Fibroblast of skin of left quadriceps (primary cell): ENCODE measurements at regions not wholly inside any gene's neighbourhood (a gene's known extent, or its start where the extent isn't known, plus 50 kb on each side); places are given as distances from the start of the nearest gene placed in this dataset.
A peak's percentile ranks its signal among the peaks of the same experiment; 100 is the strongest.

Experiments used
- DNase-seq, 2 experiments: peaks; one replicate each; pipeline ENCODE4 v3.0.0-alpha.2; 2013; ENCODE audit warnings: low read depth in 2 of 2

DNA sequence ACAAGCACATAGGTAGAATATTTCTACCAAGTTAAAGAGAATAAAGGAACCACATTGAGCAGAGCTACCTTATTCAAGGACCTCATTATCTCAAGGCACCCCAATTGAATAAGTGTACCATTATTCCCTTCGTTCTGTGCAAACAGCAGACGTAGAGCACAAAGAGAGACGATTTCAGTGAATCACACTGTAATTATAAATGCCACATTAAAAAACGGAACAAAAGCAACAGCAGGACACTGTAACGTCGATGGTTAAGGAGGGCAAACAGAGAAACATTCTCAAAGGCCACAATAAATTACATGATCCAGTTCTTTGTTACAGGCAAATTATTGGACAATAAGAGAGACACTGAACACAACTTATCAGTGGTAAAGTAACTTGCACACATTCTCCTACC lies 644.1 kb upstream of the TENM3 start:
- DNase-seq = no peak

DNA sequence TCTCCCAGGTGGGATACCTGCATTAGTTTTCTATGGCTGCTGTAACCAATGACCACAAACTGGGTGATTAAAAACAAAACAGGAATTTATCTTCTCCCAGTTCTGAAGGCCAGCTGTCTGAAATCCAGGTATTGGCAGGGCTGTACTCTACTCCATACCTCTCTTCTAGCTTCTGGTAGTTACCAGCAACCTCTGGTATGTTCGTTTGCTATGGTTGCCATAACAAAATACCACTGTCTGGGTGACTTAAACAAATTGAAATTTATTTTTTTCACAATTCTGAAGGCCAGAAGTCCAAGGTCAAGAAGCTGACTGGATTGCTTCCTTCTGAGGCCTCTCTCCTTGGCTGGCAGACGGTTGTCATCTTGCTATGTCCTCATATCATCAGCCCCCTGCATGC lies 642.1 kb upstream of the TENM3 start:
- DNase-seq = no peak

DNA sequence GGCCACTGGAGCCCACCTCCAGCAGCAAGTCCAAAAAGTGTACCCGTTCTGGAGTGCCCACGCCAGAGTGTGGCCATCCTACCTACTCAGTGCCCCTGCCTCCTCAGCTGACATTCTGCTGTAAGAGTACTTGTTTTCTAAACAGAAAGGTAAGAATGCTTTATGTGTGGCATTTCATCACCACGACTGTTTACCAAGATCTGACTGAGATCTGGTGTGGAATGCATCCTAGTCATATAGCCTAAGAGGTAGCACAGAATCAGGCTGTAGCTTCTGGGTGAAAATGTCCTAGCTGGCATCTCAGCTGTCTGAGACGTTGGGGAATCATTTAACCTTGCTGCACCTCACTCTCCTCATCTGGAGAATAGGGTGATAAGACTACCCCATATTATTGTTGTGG lies 638.7 kb upstream of the TENM3 start:
- no peak for DNase-seq

DNA sequence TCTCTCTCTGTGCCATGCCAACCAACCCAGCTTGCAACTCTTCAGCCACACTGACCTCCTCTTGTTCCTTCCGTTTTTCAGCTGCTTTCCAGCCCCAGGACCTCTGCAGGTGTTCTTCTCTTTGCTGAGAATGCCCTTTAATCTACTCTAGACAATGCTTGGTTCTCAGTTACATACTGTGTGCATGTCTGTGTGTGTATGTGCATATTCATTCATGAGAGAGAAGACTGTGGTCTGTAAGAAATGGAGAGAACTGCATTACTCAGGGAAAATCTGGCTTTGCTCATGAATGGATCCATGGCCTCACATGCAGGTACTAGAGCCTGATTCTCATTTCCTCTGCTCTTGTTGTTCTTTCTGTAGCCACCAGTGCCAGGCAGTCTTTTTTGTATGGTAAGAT lies 636.9 kb upstream of the TENM3 start:
- DNase-seq = no peak

DNA sequence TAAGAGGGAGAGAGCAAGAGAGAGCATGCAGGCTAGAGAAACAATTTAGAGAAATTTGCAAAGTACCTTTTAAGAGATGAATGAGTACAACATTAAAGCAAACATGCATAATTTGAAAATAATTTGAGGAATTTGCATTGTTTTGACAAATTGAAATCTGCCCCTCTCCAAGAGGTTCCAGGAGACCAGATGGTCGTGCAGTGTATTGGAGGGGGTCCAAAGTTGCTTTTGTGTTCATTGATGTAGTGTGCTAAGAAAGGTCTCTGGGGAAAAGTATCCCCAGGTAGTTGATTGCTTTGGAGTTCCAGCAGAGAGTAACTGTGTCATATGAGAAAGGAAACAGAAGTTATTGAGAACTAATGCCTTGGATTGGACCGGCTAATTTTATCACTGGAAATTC lies 635.0 kb upstream of the TENM3 start:
- DNase-seq = no peak

DNA sequence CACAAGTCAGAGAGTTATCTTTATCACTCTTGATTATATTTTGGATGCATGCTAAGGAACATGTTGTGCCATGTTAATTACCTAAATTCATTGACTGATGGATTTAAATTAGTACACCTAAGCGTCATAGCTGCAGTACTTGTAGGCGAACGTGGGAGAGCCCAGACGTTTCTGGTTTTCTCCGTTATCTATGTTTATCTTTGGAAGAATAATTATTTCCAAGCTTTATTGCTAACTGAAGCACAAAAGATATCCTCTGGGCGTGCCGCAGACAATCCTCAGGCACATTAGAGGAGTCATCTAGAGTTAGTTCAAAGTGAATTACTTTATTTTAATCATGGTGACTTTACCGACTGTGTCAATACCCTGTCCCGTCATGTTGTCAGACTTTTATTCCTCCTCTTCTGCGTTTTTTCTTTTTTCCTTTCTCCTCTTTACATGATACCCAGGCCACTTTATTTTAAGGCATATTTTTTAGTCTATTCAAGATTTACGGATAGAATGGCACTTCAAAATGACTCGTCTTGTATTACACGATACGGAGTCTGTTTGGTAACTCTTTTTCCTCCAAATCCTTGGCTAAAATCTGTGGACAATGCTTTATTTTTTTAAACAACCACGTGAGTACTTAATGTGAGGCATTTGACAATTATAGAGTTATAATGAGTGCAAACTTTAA lies 632.0 kb upstream of the TENM3 start:
- DNase-seq = no peak

DNA sequence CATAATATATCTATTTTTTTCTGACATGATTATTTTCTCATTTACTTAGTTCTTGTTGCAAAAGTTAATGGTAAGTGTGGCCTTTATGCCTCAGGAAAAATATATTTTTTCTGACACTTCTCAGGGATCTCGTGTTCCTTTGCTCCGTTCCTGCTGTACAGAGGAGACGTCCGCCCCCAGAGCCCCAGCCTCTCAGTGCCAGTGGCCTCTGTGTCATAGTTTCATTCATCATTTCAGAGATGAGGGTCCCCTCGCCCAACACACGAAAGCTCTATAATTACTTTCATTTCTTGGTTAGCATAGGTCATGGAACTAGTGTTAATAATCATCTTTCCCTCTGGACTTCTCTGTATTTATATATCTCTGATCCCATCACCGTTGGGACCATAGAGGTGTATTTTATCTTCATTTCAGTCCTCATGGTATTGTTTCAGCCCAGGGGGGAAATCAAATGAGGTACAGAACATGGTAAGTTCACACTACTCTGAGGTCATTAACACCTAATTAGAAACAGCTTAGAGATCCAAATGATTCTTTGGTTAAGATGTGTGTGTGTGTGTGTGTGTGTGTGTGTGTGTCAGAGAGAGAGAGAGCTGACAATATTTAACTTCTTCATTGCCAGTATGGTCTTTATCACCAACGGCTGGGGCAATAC lies 631.1 kb upstream of the TENM3 start:
- no peak for DNase-seq

DNA sequence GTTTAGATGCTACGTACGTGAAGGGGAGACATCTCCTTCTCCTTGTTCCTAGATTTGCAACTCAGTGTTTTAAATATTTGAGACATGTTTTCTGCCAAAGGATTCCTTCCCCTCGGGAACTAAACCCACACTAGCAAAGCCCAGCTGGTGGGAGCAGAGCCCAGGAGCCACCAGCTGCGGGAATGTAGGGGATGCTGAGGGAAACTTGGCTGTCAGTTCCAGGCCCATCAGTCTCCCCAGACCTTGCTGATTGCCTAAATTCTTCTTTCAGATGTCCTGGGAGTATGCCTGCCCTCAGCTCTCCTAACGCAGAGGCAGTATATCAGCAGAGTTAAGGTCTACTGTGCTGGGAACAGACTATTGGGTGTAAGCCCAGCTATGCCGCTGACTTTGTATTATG lies 630.0 kb upstream of the TENM3 start:
- DNase-seq = no peak

DNA sequence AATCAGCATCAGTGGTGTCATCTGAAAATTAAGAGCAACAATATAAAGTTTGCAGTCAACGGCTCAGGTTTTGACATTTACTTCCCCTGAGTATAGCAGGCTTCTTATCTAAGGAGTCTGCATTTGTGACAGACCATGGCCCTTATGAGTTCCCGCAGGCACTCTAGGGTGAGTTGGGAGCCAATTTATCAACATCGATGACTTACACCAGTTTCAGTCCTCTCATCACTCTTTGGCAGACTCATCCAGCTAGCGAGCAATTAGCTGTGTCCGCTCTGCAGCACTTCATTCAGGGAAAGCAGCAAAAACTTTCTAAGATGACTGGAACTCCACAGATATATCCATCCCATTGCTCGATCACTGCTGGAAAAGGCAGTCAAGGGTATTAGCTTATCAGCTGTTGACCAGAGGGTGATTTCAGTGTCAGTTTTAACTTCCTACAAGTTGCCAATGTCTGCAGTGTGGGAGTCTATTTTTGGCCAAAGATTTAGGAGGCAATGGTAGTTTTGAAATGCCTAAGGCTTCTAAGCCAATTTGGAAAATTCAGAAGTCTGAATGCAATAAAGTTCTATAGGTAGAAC lies 625.1 kb upstream of the TENM3 start:
- no peak for DNase-seq

DNA sequence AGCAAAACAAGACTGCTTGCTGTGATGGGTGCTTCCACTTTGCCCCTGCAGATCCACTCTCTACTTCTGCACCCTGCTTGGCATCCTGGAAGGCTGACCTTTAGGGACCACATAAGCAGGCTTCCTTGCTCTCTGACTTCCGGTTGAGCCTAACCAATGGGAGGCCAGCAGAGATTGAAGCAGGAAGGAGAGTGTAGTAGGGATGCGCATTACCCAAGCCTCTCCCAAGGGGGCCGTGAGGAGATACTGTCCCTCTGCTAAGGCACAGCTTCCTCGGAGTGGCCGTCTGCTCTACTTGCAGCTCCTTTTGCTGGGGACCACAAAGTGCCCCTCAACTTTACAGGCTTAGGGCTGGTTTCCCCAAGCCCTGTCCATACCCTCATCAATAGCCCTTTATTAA lies 624.3 kb upstream of the TENM3 start:
- DNase-seq = no peak

DNA sequence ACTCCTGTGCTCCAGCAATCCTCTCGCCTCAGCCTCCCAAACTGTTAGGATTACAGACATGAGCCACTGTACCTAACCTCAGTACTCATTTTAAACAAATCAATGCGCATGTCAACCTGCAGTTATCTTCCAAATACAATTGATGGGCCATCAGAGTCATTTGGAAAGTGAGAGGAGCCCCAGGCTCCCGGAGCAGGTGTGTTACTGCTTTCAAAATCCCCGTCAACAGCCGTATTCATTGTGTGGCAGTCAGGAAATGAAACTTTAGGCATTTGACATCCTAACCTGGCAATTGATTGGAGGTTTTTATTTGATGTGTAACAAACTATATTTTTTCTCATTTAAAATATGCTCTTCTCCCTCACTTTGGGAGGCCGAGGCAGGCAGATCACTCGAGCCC lies 623.6 kb upstream of the TENM3 start:
- no peak for DNase-seq

DNA sequence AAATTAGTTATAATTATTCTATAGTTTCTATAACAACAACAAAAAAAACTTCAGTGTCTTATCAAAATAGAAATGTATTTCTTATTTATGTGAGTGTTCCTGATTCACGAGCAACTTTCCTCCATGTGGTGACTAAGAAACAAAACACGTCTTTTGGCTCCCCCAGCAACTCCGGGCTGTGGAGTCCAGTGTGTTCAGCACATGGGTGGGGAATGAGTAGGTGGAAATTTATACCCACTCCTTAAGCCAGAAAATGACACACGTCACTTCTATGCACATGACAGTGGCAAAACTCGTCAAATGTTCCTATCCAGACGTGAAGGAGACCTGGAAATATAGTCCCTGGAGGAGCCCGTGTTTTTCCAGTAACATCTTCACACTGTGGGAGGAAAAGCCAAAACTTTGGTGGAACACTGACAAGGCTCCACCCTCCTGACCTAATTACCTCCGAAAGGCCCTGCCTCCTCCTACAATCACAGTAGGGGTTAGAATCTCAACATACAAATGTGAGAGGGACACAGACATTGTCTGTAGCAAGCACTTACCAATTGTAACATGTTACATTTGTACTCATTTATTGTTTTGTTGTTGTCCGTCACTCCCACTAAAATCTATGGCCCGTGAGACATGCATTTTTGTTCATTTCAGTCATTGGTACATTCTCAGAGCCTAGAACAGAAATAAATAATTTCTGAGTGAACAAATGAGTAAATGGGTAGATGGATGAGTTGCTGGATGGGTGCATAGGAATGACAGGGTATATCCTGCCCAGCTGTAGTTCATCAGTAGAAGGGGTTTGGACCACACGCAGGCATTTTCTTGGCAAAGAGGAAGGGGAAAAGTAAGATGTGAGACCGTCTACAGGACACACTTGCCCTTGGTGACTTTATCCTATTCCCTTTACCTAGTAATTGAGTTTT lies 605.8 kb upstream of the TENM3 start:
- no peak for DNase-seq

DNA sequence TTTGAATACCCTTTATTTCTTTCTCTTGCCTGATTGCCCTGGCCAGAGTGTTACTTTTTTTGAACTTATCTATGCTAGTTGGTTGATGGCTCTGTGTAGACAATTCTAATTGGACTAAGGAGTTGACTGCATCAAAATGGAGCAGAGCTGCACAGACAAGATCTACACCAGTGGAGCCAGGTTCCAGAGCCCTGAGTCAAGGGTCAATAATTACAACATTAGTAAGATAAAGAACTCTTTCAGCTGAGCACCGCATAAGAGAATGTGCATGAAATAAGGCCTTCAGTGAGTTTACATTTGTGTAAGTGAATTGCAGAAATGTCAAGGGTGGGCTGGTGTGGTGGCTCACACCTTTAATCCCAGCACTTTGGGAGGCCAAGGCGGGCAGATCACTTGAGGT lies 599.7 kb upstream of the TENM3 start:
- DNase-seq = no peak

DNA sequence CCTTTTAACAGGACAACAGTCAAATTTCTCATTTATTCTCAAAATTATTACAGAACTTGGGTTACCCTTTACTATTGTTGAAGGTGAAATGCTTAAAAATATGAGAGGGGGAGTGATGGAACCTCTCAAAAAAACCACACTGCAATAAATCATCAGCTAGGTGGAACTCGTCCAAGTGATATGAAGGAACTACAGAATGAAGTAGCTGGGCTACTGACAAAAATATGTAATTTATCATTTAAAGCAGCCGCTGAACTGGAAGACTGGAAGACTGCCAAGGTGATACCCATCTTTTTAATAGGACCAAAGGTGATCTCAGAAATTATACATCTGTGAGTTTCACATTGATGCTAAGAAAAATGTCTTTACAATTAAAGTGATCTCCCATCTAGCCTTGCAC lies 597.7 kb upstream of the TENM3 start:
- DNase-seq = no peak

DNA sequence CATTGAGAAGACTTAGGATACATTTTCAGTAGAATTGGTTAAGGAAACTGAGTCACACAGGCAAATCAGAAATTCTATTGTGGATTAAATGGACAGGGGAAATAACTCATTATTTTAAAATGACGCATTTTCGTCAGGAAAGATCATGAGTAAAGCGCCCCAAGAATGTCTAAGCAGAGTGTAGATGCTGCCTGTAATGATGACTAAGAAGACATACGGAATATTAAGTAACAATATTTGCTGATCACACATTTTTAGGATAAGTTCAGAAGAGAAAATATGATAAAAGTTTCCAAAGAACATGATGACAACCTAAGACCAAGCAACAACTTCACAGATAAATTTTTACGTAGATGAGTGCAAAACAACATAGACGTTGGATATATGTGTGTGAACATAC lies 596.3 kb upstream of the TENM3 start:
- DNase-seq = peak in 1 of 2 experiments; percentile 17

DNA sequence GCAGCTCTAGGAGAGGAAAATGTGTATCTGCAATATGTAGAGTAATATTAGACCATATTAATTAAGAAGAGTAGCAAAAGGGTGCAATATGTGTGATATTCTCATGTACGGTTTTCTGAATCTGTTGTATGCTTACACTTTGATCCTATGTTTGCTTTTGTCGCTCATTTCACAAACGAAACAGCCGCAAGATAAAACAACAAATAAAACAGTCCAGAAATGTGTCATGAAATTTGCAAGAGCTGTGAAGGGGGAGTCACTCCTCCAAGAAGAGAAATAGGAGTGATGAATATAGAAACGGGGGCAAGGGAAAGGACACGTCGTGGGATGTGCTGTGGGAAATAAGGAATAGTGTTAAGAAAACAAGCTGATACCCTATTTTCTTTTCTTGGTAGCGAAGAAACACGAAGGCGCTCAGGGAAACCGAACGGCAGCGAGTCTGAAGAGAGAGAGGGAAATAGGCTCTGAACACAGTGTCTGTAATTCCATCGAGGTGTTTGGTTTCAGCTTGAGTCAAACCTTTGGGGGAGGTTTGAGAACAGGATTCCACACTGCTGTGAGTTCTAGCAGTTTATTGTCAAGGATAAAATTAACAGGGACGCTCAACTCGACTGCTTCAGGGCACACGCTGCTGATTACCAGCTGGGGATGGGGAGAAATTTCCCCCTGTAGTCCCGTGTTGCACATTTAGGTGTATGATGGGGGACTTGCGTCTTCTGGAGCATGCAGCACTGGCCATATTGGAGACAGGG lies 595.6 kb upstream of the TENM3 start:
- DNase-seq = peak; percentile 28 to 32

DNA sequence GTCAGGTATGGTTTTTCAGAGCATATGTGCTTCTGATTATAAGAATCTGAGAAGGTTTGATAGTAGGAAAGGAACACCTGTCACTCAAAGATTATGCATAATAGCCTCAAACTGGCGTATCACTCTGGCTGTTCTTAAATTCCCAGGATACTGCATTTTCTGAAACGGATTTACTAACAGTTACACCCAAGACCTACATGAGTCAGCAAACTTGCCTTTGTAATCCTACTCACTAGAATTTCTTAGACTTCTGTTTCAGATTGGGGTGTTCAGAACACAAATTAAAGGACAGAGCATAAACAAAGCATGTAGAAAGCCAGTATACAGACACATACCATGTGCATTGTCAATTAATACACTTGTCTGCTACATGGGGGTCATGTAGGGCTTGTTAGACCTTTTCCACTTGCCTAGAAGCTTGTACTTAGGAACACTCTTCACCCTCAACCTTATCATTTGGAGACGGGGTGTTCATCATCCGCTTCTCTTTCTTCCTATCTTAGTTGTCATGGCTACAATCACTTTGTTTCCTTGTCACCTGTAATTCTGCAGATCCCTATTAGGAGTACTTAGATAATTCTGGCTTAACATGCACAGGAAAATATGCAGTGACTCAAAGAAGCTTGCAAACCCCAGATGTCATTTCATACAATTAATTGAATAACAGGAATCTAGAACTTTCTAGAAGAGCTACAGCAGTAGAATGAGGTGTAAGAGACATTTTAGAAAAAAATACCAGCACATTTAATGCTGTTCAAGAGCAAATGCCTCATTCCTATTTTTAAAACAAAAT lies 593.0 kb upstream of the TENM3 start:
- DNase-seq = no peak

DNA sequence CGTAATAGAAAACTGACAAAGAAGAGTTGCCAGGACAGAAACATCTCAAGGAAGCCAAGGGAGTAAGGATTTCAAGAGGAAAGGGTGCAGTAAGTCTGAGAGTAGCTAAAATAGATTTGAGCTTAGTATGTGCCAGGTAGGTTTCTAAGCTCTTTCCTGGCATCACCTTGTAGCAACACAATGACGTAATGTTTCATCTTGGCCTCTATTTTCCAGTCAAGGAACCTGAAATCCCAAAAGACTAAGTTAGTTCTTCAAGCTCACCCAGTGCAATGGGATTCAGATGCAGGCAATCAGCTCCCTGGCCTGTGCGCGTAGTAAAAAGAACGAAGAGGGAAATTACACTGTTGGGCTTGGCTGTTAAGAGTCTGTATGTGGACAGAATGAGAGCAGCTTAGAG lies 586.5 kb upstream of the TENM3 start:
- DNase-seq = no peak

DNA sequence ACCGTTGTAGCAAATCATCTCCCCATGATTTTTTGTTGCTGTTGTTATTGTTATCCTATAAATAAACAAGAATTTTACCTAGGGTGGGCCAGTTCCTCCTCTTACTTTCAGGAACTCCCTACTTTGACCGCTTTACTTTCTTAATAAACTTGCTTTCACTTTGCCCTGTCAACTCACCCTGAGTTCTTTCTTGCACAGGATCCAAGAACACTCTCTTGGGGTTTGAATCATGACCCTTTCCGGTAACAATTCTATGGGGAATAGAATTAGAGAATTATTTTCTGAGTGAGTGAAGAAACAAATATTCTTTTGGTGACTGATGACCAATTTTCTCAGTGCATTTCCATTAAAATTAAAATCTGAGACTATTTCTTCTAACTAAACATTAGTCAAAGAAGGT lies 584.0 kb upstream of the TENM3 start:
- DNase-seq = no peak

DNA sequence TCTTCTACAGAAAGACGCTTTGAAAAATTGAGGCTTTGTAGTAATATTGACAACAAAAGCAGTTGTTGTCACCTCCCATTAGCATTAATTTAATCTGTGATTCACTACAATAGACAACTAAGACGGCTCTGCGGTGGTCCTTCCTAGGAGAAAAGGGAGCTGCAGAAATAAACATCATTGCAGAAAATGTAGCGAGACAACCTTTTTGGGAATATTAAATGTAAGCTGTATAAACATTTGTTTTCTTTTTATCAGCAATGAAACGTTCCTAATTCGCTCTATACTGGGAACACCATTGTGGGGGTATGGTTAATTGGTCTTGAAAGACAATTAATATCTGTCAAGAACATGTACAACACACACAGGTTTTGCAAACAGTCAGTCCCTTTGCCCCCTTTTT lies 583.3 kb upstream of the TENM3 start:
- DNase-seq = no peak

DNA sequence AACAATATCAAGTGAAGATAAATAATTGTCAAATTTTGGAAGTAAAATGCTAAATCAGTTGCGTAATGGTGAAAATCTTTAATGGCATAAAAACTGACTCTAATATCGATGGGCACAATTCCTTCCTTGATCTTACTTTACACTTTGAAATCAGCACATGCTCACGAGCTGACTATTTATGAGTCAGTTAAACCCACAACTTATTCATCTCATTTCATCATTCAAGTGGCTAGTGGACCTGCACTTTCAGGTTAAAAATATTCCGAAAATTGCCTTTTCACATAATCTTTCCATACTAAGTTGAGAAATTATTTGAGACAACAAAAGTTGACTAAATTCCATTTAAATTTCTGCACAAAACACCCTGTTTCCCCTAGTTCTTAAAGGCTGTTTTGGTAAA lies 582.1 kb upstream of the TENM3 start:
- peak; percentile 68 to 72 for DNase-seq
